WTC11 (cell line): ENCODE measurements at regions not wholly inside any gene's neighbourhood (a gene's known extent, or its start where the extent isn't known, plus 50 kb on each side); places are given as distances from the start of the nearest gene placed in this dataset.

Source experiments
- ATAC-seq: fragments of 200-7000 bp; cut with Tn5 transposase; 2 replicates; pipeline ENCODE4 v1.10.0; 2021; ENCODE audit warnings: mild to moderate bottlenecking, moderate library complexity
- CTCF ChIA-PET: fragments of 300-600 bp; sonication (Branson Sonifier 250); formaldehyde crosslinking; loops from one replicate; lab custom pipeline; 2021; ENCODE audit warnings: antibody characterized with exemption; lab: Charles Lee
- POLR2A ChIA-PET: fragments of 350-600 bp; sonication (Branson Sonifier 250); formaldehyde crosslinking; loops from one replicate; lab custom pipeline; 2021; ENCODE audit warnings: antibody characterized with exemption; lab: Charles Lee
- DNase-seq: peaks from one replicate; pipeline ENCODE4 v3.0.0; 2021; ENCODE audit warnings: low spot score
- H3K27ac Mint-ChIP-seq: 2 replicates; pipeline ENCODE4 v1.8.0; 2021; ENCODE audit warnings: mixed read lengths
- H3K27me3 Mint-ChIP-seq: 2 replicates; pipeline ENCODE4 v1.8.0; 2021; ENCODE audit warnings: low read depth, mild to moderate bottlenecking, moderate library complexity, mixed read lengths
- H3K36me3 Mint-ChIP-seq: 2 replicates; pipeline ENCODE4 v1.8.0; 2021; ENCODE audit warnings: mixed read lengths
- H3K4me1 Mint-ChIP-seq: 2 replicates; pipeline ENCODE4 v1.8.0; 2022; ENCODE audit warnings: mixed read lengths
- H3K4me3 Mint-ChIP-seq: 2 replicates; pipeline ENCODE4 v1.8.0; 2021; ENCODE audit warnings: mild to moderate bottlenecking, moderate library complexity, mixed read lengths
- H3K9me3 Mint-ChIP-seq: 2 replicates; pipeline ENCODE4 v1.8.0; 2021; ENCODE audit warnings: mixed read lengths
- ATF2 ChIP-seq: sonication (generic); formaldehyde crosslinking; IDR thresholded peaks from 2 replicates; pipeline ENCODE4 v1.8.1; 2022; ENCODE audit warnings: low read depth, missing genetic modification reagents, borderline replicate concordance
- ATF3 ChIP-seq: sonication (generic); formaldehyde crosslinking; conservative IDR thresholded peaks from 2 replicates; pipeline ENCODE4 v1.8.1; 2022; ENCODE audit warnings: mild to moderate bottlenecking, missing genetic modification reagents
- CREB1 ChIP-seq: sonication (generic); formaldehyde crosslinking; IDR thresholded peaks from 2 replicates; pipeline ENCODE4 v1.8.0; 2023; ENCODE audit warnings: mild to moderate bottlenecking, missing genetic modification reagents
- E2F5 ChIP-seq: sonication (generic); formaldehyde crosslinking; IDR thresholded peaks from 2 replicates; pipeline ENCODE4 v1.8.1; 2022; ENCODE audit warnings: mild to moderate bottlenecking, moderate library complexity, missing genetic modification reagents
- ELF4 ChIP-seq: sonication (generic); formaldehyde crosslinking; IDR thresholded peaks from 2 replicates; pipeline ENCODE4 v1.8.1; 2022; ENCODE audit warnings: low read depth, mild to moderate bottlenecking, moderate library complexity, missing genetic modification reagents
- EMX1 ChIP-seq: fragments of 250-450 bp; sonication (Bioruptor Pico); IDR thresholded peaks from 2 replicates; pipeline ENCODE4 v1.8.0; 2021; ENCODE audit warnings: mild to moderate bottlenecking
- ERG ChIP-seq: fragments of 250-450 bp; sonication (Bioruptor Pico); IDR thresholded peaks from 2 replicates; pipeline ENCODE4 v1.8.0; 2021; ENCODE audit warnings: mild to moderate bottlenecking
- FOXJ3 ChIP-seq: sonication (generic); formaldehyde crosslinking; IDR thresholded peaks from 2 replicates; pipeline ENCODE4 v1.9.0; 2021; ENCODE audit warnings: missing genetic modification reagents, mild to moderate bottlenecking, borderline replicate concordance
- HMGA2 ChIP-seq: fragments of 250-450 bp; sonication (Bioruptor Pico); IDR thresholded peaks from 2 replicates; pipeline ENCODE4 v1.4.0; 2021; ENCODE audit warnings: mild to moderate bottlenecking, moderate library complexity
- JAZF1 ChIP-seq: fragments of 250-450 bp; sonication (Bioruptor Pico); IDR thresholded peaks from 2 replicates; pipeline ENCODE4 v1.9.0; 2021; ENCODE audit warnings: moderate library complexity, mild to moderate bottlenecking, inconsistent platforms
- KAT7 ChIP-seq: sonication (generic); formaldehyde crosslinking; IDR thresholded peaks from 2 replicates; pipeline ENCODE4 v1.8.1; 2023; ENCODE audit warnings: missing genetic modification reagents, mild to moderate bottlenecking, borderline replicate concordance
- MXD4 ChIP-seq: fragments of 250-450 bp; sonication (Bioruptor Pico); IDR thresholded peaks from 2 replicates; pipeline ENCODE4 v1.8.0; 2021; ENCODE audit warnings: mild to moderate bottlenecking, moderate library complexity, borderline replicate concordance
- MYBL2 ChIP-seq: sonication (generic); formaldehyde crosslinking; IDR thresholded peaks from 2 replicates; pipeline ENCODE4 v1.8.1; 2023; ENCODE audit warnings: mild to moderate bottlenecking, moderate library complexity, missing genetic modification reagents
- NFATC4 ChIP-seq: fragments of 250-450 bp; sonication (Bioruptor Pico); IDR thresholded peaks from 2 replicates; pipeline ENCODE4 v1.9.0; 2021; ENCODE audit warnings: mild to moderate bottlenecking
- RELA ChIP-seq: sonication (generic); formaldehyde crosslinking; IDR thresholded peaks from 2 replicates; pipeline ENCODE4 v1.8.1; 2022; ENCODE audit warnings: missing genetic modification reagents, mild to moderate bottlenecking, borderline replicate concordance
- SOX15 ChIP-seq: fragments of 250-450 bp; sonication (Bioruptor Pico); IDR thresholded peaks from 2 replicates; pipeline ENCODE4 v1.9.0; 2021; ENCODE audit warnings: mild to moderate bottlenecking
- TEAD1 ChIP-seq: sonication (generic); formaldehyde crosslinking; IDR thresholded peaks from 2 replicates; pipeline ENCODE4 v1.8.0; 2022; ENCODE audit warnings: mild to moderate bottlenecking, missing genetic modification reagents
- TEAD4 ChIP-seq: sonication (generic); formaldehyde crosslinking; IDR thresholded peaks from 2 replicates; pipeline ENCODE4 v1.8.0; 2022; ENCODE audit warnings: mild to moderate bottlenecking, missing genetic modification reagents
- ZNF219 ChIP-seq: sonication (generic); formaldehyde crosslinking; IDR thresholded peaks from 2 replicates; pipeline ENCODE4 v1.8.0; 2023; ENCODE audit warnings: missing genetic modification reagents, mild to moderate bottlenecking, borderline replicate concordance
- ZNF232 ChIP-seq: sonication (generic); formaldehyde crosslinking; IDR thresholded peaks from 2 replicates; pipeline ENCODE4 v1.8.0; 2022; ENCODE audit warnings: mild to moderate bottlenecking, missing genetic modification reagents
- ZNF281 ChIP-seq: sonication (generic); formaldehyde crosslinking; IDR thresholded peaks from 2 replicates; pipeline ENCODE4 v1.8.0; 2023; ENCODE audit warnings: mild to moderate bottlenecking, missing genetic modification reagents
- ZNF317 ChIP-seq: sonication (generic); formaldehyde crosslinking; IDR thresholded peaks from 2 replicates; pipeline ENCODE4 v1.8.1; 2023; ENCODE audit warnings: low read depth, mild to moderate bottlenecking, moderate library complexity, missing genetic modification reagents, borderline replicate concordance
- ZNF396 ChIP-seq: fragments of 250-450 bp; sonication (Bioruptor Pico); IDR thresholded peaks from 2 replicates; pipeline ENCODE4 v1.8.0; 2021; ENCODE audit warnings: mild to moderate bottlenecking, moderate library complexity, borderline replicate concordance
- ZNF512 ChIP-seq: sonication (generic); formaldehyde crosslinking; IDR thresholded peaks from 2 replicates; pipeline ENCODE4 v1.8.1; 2022; ENCODE audit warnings: missing genetic modification reagents, borderline replicate concordance
- TF ChIP-seq, protein P1 (sequence below): sonication (generic); formaldehyde crosslinking; IDR thresholded peaks from 2 replicates; pipeline ENCODE4 v1.8.0; 2022; ENCODE audit warnings: mild to moderate bottlenecking, missing genetic modification reagents
- TF ChIP-seq, protein P2 (sequence below): fragments of 200-600 bp; IDR thresholded peaks from 2 replicates; pipeline ENCODE4 v1.8.0; 2022; ENCODE audit warnings: antibody characterized with exemption

GRCh38 chr5:125446986-125447385 is 700.5 kb upstream of the ZNF608 start:
- H3K4me3 Mint-ChIP-seq: no peak overlapping the region
- no peaks in the 10 kb centered on the region for H3K4me1 Mint-ChIP-seq
- CTCF ChIA-PET: no interaction called here
- H3K27me3 Mint-ChIP-seq: no peaks in the 10 kb centered on the region; the same call in 1 of the 2 replicates
- peaks cover 19% of the 10 kb centered on the region for H3K9me3 Mint-ChIP-seq
- no peak for TF ChIP-seq RELA (CRISPR knock-in tag)
- no peak for TF ChIP-seq JAZF1
- TF ChIP-seq HMGA2 (CRISPR knock-in tag): no peak
- no peak for TF ChIP-seq FOXJ3 (CRISPR knock-in tag)
- TF ChIP-seq, protein P1, sequence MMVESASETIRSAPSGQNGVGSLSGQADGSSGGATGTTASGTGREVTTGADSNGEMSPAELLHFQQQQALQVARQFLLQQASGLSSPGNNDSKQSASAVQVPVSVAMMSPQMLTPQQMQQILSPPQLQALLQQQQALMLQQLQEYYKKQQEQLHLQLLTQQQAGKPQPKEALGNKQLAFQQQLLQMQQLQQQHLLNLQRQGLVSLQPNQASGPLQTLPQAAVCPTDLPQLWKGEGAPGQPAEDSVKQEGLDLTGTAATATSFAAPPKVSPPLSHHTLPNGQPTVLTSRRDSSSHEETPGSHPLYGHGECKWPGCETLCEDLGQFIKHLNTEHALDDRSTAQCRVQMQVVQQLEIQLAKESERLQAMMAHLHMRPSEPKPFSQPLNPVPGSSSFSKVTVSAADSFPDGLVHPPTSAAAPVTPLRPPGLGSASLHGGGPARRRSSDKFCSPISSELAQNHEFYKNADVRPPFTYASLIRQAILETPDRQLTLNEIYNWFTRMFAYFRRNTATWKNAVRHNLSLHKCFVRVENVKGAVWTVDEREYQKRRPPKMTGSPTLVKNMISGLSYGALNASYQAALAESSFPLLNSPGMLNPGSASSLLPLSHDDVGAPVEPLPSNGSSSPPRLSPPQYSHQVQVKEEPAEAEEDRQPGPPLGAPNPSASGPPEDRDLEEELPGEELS: no peak
- no peak for TF ChIP-seq CREB1 (CRISPR knock-in tag)
- TF ChIP-seq ZNF281 (CRISPR knock-in tag): no peak
- no peak for TF ChIP-seq MYBL2 (CRISPR knock-in tag)
- TF ChIP-seq TEAD1 (CRISPR knock-in tag): no peak
- no peak for TF ChIP-seq ZNF396 (CRISPR knock-in tag)
- no peak for TF ChIP-seq ZNF317
- no peak for TF ChIP-seq EMX1 (CRISPR knock-in tag)
- no peak for TF ChIP-seq MXD4 (CRISPR knock-in tag)
- no peak for TF ChIP-seq NFATC4 (CRISPR knock-in tag)
- TF ChIP-seq E2F5 (CRISPR knock-in tag): no peak
- no peaks in the 10 kb centered on the region for H3K36me3 Mint-ChIP-seq
- ATAC-seq (no peak), DNase-seq (no peak)
- POLR2A ChIA-PET: no interaction called here
- no peak overlapping the region for H3K27ac Mint-ChIP-seq

- Mint-ChIP-seq H3K9me3 (peaks cover 7% of the 10 kb centered on the region), H3K27me3 (no peaks in the 10 kb centered on the region), H3K4me1 (no peaks in the 10 kb centered on the region), H3K4me3 (no peak overlapping the region), H3K27ac (no peak overlapping the region), H3K36me3 (no peaks in the 10 kb centered on the region)
- no peak for DNase-seq
- no peak for ATAC-seq
- ChIA-PET POLR2A (no interaction called here), CTCF (no interaction called here)
- TF ChIP-seq MXD4 (CRISPR knock-in tag) (no peak), ERG (no peak), TEAD4 (CRISPR knock-in tag) (no peak), ZNF219 (CRISPR knock-in tag) (no peak), ELF4 (CRISPR knock-in tag) (no peak), SOX15 (CRISPR knock-in tag) (no peak), KAT7 (CRISPR knock-in tag) (no peak), ATF3 (CRISPR knock-in tag) (no peak), ZNF512 (CRISPR knock-in tag) (no peak), ATF2 (CRISPR knock-in tag) (no peak), ZNF232 (no peak)
- TF ChIP-seq, protein P2, sequence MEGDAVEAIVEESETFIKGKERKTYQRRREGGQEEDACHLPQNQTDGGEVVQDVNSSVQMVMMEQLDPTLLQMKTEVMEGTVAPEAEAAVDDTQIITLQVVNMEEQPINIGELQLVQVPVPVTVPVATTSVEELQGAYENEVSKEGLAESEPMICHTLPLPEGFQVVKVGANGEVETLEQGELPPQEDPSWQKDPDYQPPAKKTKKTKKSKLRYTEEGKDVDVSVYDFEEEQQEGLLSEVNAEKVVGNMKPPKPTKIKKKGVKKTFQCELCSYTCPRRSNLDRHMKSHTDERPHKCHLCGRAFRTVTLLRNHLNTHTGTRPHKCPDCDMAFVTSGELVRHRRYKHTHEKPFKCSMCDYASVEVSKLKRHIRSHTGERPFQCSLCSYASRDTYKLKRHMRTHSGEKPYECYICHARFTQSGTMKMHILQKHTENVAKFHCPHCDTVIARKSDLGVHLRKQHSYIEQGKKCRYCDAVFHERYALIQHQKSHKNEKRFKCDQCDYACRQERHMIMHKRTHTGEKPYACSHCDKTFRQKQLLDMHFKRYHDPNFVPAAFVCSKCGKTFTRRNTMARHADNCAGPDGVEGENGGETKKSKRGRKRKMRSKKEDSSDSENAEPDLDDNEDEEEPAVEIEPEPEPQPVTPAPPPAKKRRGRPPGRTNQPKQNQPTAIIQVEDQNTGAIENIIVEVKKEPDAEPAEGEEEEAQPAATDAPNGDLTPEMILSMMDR: no peak
Observed at GRCh38 chr5:125450771-125451170, 704.3 kb upstream of the ZNF608 start.
